Kidney (tissue), 13 donors: ENCODE measurements at regions not wholly inside any gene's neighbourhood (a gene's known extent, or its start where the extent isn't known, plus 50 kb on each side); places are given as distances from the start of the nearest gene placed in this dataset.
A peak's percentile ranks its signal among the peaks of the same experiment; 100 is the strongest.

Experiments used
- DNase-seq, 5 donors: peaks; one replicate each; pipeline ENCODE4 v3.0.0-alpha.2; 2013 to 2020
- FAIRE-seq: peaks from 2 replicates; lab custom pipeline; 2012; peaks lifted over from hg19 to GRCh38; lab: Jason Lieb, UNC
- H3K27ac ChIP-seq, 2 donors: one replicate each; pipeline ENCODE4 v1.7.0; 2013; ENCODE audit warnings: low read depth in 2 of 2, low read length in 2 of 2, inconsistent platforms in 1 of 2
- H3K27me3 ChIP-seq: one replicate; pipeline ENCODE4 v1.7.1; 2013; ENCODE audit warnings: low read length, inconsistent platforms; ENCODE audit not compliant: control insufficient read depth, insufficient read depth
- H3K36me3 ChIP-seq, 3 donors: one replicate each; pipeline versions ENCODE4 v1.7.0 to v1.7.1; 2013; ENCODE audit warnings: low read length in 3 of 3, control low read depth in 1 of 3, inconsistent platforms in 1 of 3; ENCODE audit not compliant: insufficient read depth in 3 of 3, control insufficient read depth in 2 of 3
- H3K4me1 ChIP-seq, 3 donors: one replicate each; pipeline versions ENCODE4 v1.7.0 to v1.7.1; 2013; ENCODE audit warnings: low read length in 3 of 3, inconsistent platforms in 1 of 3, low read depth in 1 of 3; ENCODE audit not compliant: control insufficient read depth in 2 of 3, insufficient read depth in 2 of 3
- H3K4me3 ChIP-seq, 3 donors: one replicate each; pipeline versions ENCODE4 v1.7.0 to v1.8.1; 2013; ENCODE audit warnings: low read length in 3 of 3, control low read depth in 1 of 3, inconsistent platforms in 1 of 3
- H3K9ac ChIP-seq, 3 donors: one replicate each; pipeline versions ENCODE4 v1.7.0 to v1.7.1; 2013; ENCODE audit warnings: low read length in 3 of 3, control low read depth in 1 of 3, inconsistent platforms in 1 of 3
- H3K9me3 ChIP-seq, 3 donors: one replicate each; pipeline versions ENCODE4 v1.7.0 to v1.7.1; 2013; ENCODE audit warnings: low read length in 3 of 3, control low read depth in 1 of 3, inconsistent platforms in 1 of 3; ENCODE audit not compliant: control insufficient read depth in 2 of 3, insufficient read depth in 1 of 3
- intact Hi-C: fragments of 100-400 bp; cut with DNase I; formaldehyde crosslinking; loops from one replicate; pipeline ENCODE4 v1.11.1; 2022
- TF ChIP-seq, protein P1 (sequence below): IDR thresholded peaks from 3 replicates; pipeline ENCODE4 v1.5.1; 2012; ENCODE audit warnings: mild to moderate bottlenecking, moderate library complexity, borderline replicate concordance; ENCODE audit not compliant: insufficient read depth; ENCODE audit errors: extremely low read depth
- donor health status: control.
- donor health status: control.
- donor health status: control.
- donor health status: control.
- donor health status: control.
- donor health status: DM: yes; HTN: yes; CAD: no.
- donor health status: Normal renal cell carcinoma (clear cell type).

DNA sequence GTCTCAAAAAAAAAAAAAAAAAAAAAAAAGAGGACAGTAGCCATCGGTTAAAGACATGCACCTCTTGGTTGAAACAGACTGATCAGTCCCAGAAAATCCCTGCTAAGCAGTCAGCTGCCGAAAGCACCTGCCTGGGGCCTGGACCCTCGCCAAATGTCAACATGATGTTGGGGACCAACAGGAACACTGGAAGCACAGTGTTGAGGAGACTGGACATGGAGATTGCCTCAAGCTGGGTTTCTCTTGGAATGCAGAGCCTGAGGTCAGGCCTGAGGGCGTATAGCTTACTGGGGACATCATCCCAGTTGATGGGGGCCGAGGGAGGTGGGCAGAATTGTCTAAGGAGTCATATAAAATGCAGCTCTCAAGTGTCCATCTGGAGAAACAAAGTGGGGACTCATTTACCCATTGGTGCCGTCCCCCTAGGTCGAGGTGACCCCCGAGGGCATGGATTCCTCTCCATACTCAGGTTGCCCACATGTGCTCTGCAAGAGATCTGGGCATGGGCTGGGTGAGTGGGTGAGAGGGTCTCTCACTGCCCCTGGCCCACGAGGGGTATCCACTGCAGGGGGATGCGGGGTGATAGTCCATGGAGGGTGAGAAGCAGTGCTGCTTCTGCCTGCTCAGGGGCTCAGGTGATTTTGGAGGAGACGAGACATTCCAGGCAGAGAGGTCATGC, 164.5 kb downstream of the URI1 start:
- Histone ChIP-seq H3K36me3 (no peaks in the 10 kb centered on the region), H3K27ac (no peak overlapping the region), H3K27me3 (no peaks in the 10 kb centered on the region), H3K9me3 (no peaks in the 10 kb centered on the region), H3K9ac (no peak overlapping the region), H3K4me3 (no peak overlapping the region), H3K4me1 (no peaks in the 10 kb centered on the region)
- TF ChIP-seq, protein P1, sequence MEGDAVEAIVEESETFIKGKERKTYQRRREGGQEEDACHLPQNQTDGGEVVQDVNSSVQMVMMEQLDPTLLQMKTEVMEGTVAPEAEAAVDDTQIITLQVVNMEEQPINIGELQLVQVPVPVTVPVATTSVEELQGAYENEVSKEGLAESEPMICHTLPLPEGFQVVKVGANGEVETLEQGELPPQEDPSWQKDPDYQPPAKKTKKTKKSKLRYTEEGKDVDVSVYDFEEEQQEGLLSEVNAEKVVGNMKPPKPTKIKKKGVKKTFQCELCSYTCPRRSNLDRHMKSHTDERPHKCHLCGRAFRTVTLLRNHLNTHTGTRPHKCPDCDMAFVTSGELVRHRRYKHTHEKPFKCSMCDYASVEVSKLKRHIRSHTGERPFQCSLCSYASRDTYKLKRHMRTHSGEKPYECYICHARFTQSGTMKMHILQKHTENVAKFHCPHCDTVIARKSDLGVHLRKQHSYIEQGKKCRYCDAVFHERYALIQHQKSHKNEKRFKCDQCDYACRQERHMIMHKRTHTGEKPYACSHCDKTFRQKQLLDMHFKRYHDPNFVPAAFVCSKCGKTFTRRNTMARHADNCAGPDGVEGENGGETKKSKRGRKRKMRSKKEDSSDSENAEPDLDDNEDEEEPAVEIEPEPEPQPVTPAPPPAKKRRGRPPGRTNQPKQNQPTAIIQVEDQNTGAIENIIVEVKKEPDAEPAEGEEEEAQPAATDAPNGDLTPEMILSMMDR = no peak
- FAIRE-seq (no peak), DNase-seq (no peak)
- intact Hi-C loops = no loop called here

DNA sequence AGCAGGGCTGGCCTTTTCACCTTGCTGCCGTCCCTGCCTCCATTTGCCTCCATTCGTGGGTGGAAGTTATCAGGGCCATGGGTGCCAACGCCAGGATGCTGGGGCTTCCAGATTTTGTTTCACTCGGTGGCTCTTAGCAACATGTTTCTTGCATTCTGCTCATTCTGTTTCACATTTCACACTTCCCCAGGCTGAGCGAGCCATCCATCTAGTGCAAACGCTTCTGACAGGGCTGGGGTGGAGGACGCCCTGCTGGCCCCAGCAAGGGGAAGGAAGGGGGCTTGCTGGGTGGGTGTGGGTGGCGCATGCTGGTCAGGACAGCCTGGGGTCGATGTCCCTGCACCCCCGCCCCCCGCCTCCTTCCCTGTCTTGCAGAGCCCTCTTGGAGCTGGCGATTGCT, 165.2 kb downstream of the URI1 start:
- intact Hi-C loops = no loop called here
- DNase-seq (peak in 1 of 5 donors; percentile 8), FAIRE-seq (no peak)
- no peak overlapping the region for H3K4me3 ChIP-seq
- TF ChIP-seq, protein P1 = no peak
- no peaks in the 10 kb centered on the region for H3K4me1 ChIP-seq
- H3K27me3 ChIP-seq = no peaks in the 10 kb centered on the region
- H3K9ac ChIP-seq = no peak overlapping the region
- H3K36me3 ChIP-seq = no peaks in the 10 kb centered on the region
- no peaks in the 10 kb centered on the region for H3K9me3 ChIP-seq
- H3K27ac ChIP-seq = no peak overlapping the region

DNA sequence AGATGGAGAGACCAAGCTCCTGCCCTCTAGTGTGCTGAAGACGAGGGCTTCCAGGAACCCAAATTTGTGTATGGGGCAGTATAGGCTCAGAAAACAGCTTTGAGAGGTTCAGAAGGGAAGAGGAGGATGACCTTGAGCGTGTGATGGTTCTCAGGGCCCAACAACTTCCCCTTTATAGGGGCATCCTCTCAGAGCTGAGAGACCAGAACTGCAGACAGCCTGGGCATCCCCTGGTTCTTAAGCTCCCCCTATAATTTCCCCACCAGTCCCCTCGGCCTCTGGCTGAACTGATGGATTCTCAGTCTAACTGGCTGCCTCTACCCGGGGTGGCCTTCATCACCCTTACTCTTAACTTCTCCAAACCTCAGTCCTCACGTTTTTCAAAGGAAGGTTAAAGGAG, 167.5 kb downstream of the URI1 start:
- DNase-seq (peak in 1 of 5 donors; percentile 31), FAIRE-seq (no peak)
- TF ChIP-seq, protein P1 = no peak
- Histone ChIP-seq H3K27me3 (no peaks in the 10 kb centered on the region), H3K36me3 (no peaks in the 10 kb centered on the region), H3K9me3 (no peaks in the 10 kb centered on the region), H3K4me3 (no peak overlapping the region), H3K27ac (no peak overlapping the region), H3K4me1 (no peaks in the 10 kb centered on the region), H3K9ac (no peak overlapping the region)
- intact Hi-C loops = no loop called here
